NCI-H1417 treated with DMSO at 0.1 percent for 48 hours (cell line): ENCODE measurements at regions not wholly inside any gene's neighbourhood (a gene's known extent, or its start where the extent isn't known, plus 50 kb on each side); places are given as distances from the start of the nearest gene placed in this dataset.
"Not testable (repeated sequence)": the region's sequence is repeated elsewhere in the genome, so short reads cannot be mapped to it uniquely, and the experiment has no call there.

ENCODE experiments used
- DNase-seq: peaks from one replicate; lab custom pipeline; 2025; lab: John Stamatoyannopoulos, UW

GRCh38 chr5:145658435-145658834 is 176.7 kb downstream of the PRELID2 start:
- no peak for DNase-seq

- DNase-seq: not testable (repeated sequence)
These were observed 182.4 kb downstream of the PRELID2 start for GRCh38 chr5:145652700-145653099.

- not testable (repeated sequence) for DNase-seq
These were observed 188.0 kb downstream of the PRELID2 start for GRCh38 chr5:145647137-145647536.

GRCh38 chr5:145643214-145643613 is 191.9 kb downstream of the PRELID2 start:
- DNase-seq: not testable (repeated sequence)

- no peak for DNase-seq
These were observed 197.7 kb downstream of the PRELID2 start for GRCh38 chr5:145637396-145637795.

- no peak for DNase-seq
These were observed 198.8 kb downstream of the PRELID2 start for GRCh38 chr5:145636371-145636770.

GRCh38 chr5:145633474-145633873 is 201.7 kb downstream of the PRELID2 start:
- no peak for DNase-seq

GRCh38 chr5:145632701-145633100 is 202.4 kb downstream of the PRELID2 start:
- no peak for DNase-seq

- no peak for DNase-seq
These were observed 206.1 kb downstream of the PRELID2 start for GRCh38 chr5:145629047-145629446.

- DNase-seq: no peak
These were observed 206.6 kb downstream of the PRELID2 start for GRCh38 chr5:145628525-145628924.

GRCh38 chr5:145619806-145620310 is 215.3 kb downstream of the PRELID2 start:
- no peak for DNase-seq

GRCh38 chr5:145616739-145617138 is 218.4 kb downstream of the PRELID2 start:
- not testable (repeated sequence) for DNase-seq

GRCh38 chr5:145598983-145599382 is 236.2 kb downstream of the PRELID2 start:
- DNase-seq: no peak

- no peak for DNase-seq
These were observed 237.0 kb downstream of the PRELID2 start for GRCh38 chr5:145598184-145598583.

GRCh38 chr5:145591578-145591977 is 243.6 kb downstream of the PRELID2 start:
- DNase-seq: no peak

- no peak for DNase-seq
These were observed 246.1 kb downstream of the PRELID2 start for GRCh38 chr5:145589063-145589462.

GRCh38 chr5:145588558-145588957 is 246.6 kb downstream of the PRELID2 start:
- DNase-seq: no peak

- no peak for DNase-seq
These were observed 247.0 kb downstream of the PRELID2 start for GRCh38 chr5:145588113-145588512.

GRCh38 chr5:145587710-145588109 is 247.4 kb downstream of the PRELID2 start:
- DNase-seq: no peak

GRCh38 chr5:145587308-145587672 is 247.9 kb downstream of the PRELID2 start:
- no peak for DNase-seq

- DNase-seq: no peak
These were observed 248.4 kb downstream of the PRELID2 start for GRCh38 chr5:145586661-145587307.

- DNase-seq: no peak
These were observed 249.5 kb downstream of the PRELID2 start for GRCh38 chr5:145585443-145586148.

- DNase-seq: no peak
These were observed 255.8 kb downstream of the PRELID2 start for GRCh38 chr5:145579301-145579700.
